IMR-90 (cell line): ENCODE measurements at regions not wholly inside any gene's neighbourhood (a gene's known extent, or its start where the extent isn't known, plus 50 kb on each side); places are given as distances from the start of the nearest gene placed in this dataset.

Experiments used
- ATAC-seq: fragments of 200-7000 bp; cut with Tn5 transposase; 2 replicates; pipeline ENCODE4 v1.9.1; 2020; ENCODE audit warnings: low read depth, mild to moderate bottlenecking, moderate library complexity
- BruUV-seq: library from RNA; stranded (reverse); fragments of 400-500 nt; replicated peaks from 2 replicates; lab custom pipeline; 2021; lab: Mats Ljungman, UMichigan
- CTCF ChIA-PET: fragments of 300-600 bp; formaldehyde crosslinking; extraction: SDS; loops from one replicate; lab custom pipeline; 2021; ENCODE audit warnings: antibody characterized with exemption; lab: Yijun Ruan, JAX
- POLR2A ChIA-PET: fragments of 300-600 bp; sonication (Branson Sonifier 250); formaldehyde crosslinking; loops from one replicate; lab custom pipeline; 2022; ENCODE audit warnings: antibody characterized with exemption; ENCODE audit not compliant: unreplicated experiment; lab: Charles Lee
- DNase-seq: peaks from one replicate; pipeline ENCODE4 v3.0.0; 2013
- H2AFZ ChIP-seq: replicated peaks from 2 replicates; pipeline ENCODE3; 2013; ENCODE audit warnings: low read length, mild to moderate bottlenecking; ENCODE audit not compliant: poor library complexity
- H2AK5ac ChIP-seq: 2 replicates; pipeline ENCODE4 v1.6.1; 2013; ENCODE audit warnings: low read depth, low read length, inconsistent platforms
- H2AK9ac ChIP-seq: replicated peaks from 2 replicates; pipeline ENCODE3; 2013; ENCODE audit warnings: mild to moderate bottlenecking, low read depth, low read length, moderate library complexity; ENCODE audit not compliant: poor library complexity
- H2BK120ac ChIP-seq: 2 replicates; pipeline ENCODE4 v1.6.1; 2013; ENCODE audit warnings: low read depth, low read length, inconsistent platforms
- H2BK15ac ChIP-seq: 3 replicates; pipeline ENCODE4 v1.6.1; 2013; ENCODE audit warnings: low read depth, low read length, inconsistent platforms
- H2BK20ac ChIP-seq: 2 replicates; pipeline ENCODE4 v1.6.1; 2013; ENCODE audit warnings: low read depth, mild to moderate bottlenecking, inconsistent platforms, low read length, moderate library complexity
- H2BK5ac ChIP-seq: 2 replicates; pipeline ENCODE4 v1.6.1; 2013; ENCODE audit warnings: mild to moderate bottlenecking, low read depth, low read length, inconsistent platforms; ENCODE audit not compliant: poor library complexity, severe bottlenecking
- H3K14ac ChIP-seq: replicated peaks from 2 replicates; pipeline ENCODE4 v1.6.1; 2013; ENCODE audit warnings: low read depth, low read length, inconsistent platforms
- H3K18ac ChIP-seq: 2 replicates; pipeline ENCODE4 v1.6.1; 2013; ENCODE audit warnings: low read depth, low read length, control low read depth
- H3K23ac ChIP-seq: 2 replicates; pipeline ENCODE4 v1.6.1; 2013; ENCODE audit warnings: low read depth, low read length, inconsistent platforms
- H3K27ac ChIP-seq: 2 replicates; pipeline ENCODE4 v1.5.1; 2013; ENCODE audit warnings: mild to moderate bottlenecking, control low read depth, low read length; ENCODE audit not compliant: insufficient read depth
- H3K27me3 ChIP-seq: 2 replicates; pipeline ENCODE4 v1.6.1; 2013; ENCODE audit warnings: low read length; ENCODE audit not compliant: control insufficient read depth, insufficient read depth
- H3K36me3 ChIP-seq: 2 replicates; pipeline ENCODE4 v1.6.1; 2013; ENCODE audit warnings: low read length, mixed read lengths; ENCODE audit not compliant: control insufficient read depth, insufficient read depth
- H3K4ac ChIP-seq: 2 replicates; pipeline ENCODE4 v1.6.1; 2013; ENCODE audit warnings: low read depth, low read length, inconsistent platforms
- H3K4me1 ChIP-seq: 2 replicates; pipeline ENCODE4 v1.6.1; 2013; ENCODE audit warnings: low read length, mixed read lengths; ENCODE audit not compliant: control insufficient read depth, insufficient read depth
- H3K4me2 ChIP-seq: 2 replicates; pipeline ENCODE4 v1.6.1; 2013; ENCODE audit warnings: low read depth, mild to moderate bottlenecking, control low read depth, low read length, moderate library complexity
- H3K4me3 ChIP-seq: 2 replicates; pipeline ENCODE4 v1.5.1; 2013; ENCODE audit warnings: low read depth, mild to moderate bottlenecking, control low read depth, low read length, moderate library complexity; ENCODE audit not compliant: insufficient read depth
- H3K56ac ChIP-seq: 2 replicates; pipeline ENCODE4 v1.6.1; 2013; ENCODE audit warnings: low read length, inconsistent platforms; ENCODE audit not compliant: insufficient read depth; ENCODE audit errors: extremely low read depth
- H3K79me1 ChIP-seq, 2 experiments: 2 replicates each; pipeline ENCODE4 v1.6.1; 2013; ENCODE audit warnings: low read length in 2 of 2, inconsistent platforms in 1 of 2, low read depth in 1 of 2
- H3K9ac ChIP-seq: 2 replicates; pipeline ENCODE4 v1.6.1; 2013; ENCODE audit warnings: low read depth, low read length, control low read depth
- H3K9me1 ChIP-seq: 2 replicates; pipeline ENCODE4 v1.6.1; 2013; ENCODE audit warnings: low read length, inconsistent platforms; ENCODE audit not compliant: insufficient read depth
- H3K9me3 ChIP-seq: 2 replicates; pipeline ENCODE4 v1.6.1; 2013; ENCODE audit warnings: low read length; ENCODE audit not compliant: control insufficient read depth, insufficient read depth
- H4K20me1 ChIP-seq: 2 replicates; pipeline ENCODE4 v1.6.1; 2013; ENCODE audit warnings: low read length, inconsistent platforms; ENCODE audit not compliant: insufficient read depth
- H4K5ac ChIP-seq: 2 replicates; pipeline ENCODE4 v1.6.1; 2013; ENCODE audit warnings: mild to moderate bottlenecking, low read depth, low read length, control low read depth
- H4K8ac ChIP-seq, 2 experiments: 2 replicates each; pipeline ENCODE4 v1.6.1; 2013; ENCODE audit warnings: low read depth in 2 of 2, low read length in 2 of 2, control low read depth in 1 of 2, inconsistent platforms in 1 of 2
- H4K91ac ChIP-seq: 2 replicates; pipeline ENCODE4 v1.6.1; 2013; ENCODE audit warnings: low read depth, low read length, inconsistent platforms; ENCODE audit not compliant: insufficient read depth
- BHLHE40 ChIP-seq: fragments of 150-350 bp; IDR thresholded peaks from 2 replicates; pipeline ENCODE4 v1.6.1; 2016; ENCODE audit warnings: mild to moderate bottlenecking, low read depth, low read length
- CEBPB ChIP-seq: IDR thresholded peaks from 2 replicates; pipeline ENCODE4 v1.6.1; 2012; ENCODE audit warnings: low read depth, low read length, improper control_type of control experiment
- CHD1 ChIP-seq: IDR thresholded peaks from 2 replicates; pipeline ENCODE4 v1.6.1; 2012; ENCODE audit warnings: low read depth, low read length, improper control_type of control experiment
- FOS ChIP-seq: fragments of 150-350 bp; IDR thresholded peaks from 2 replicates; pipeline ENCODE4 v1.6.1; 2016; ENCODE audit warnings: low read depth, low read length
- MAFK ChIP-seq: IDR thresholded peaks from 2 replicates; pipeline ENCODE4 v1.6.1; 2012; ENCODE audit warnings: low read depth, low read length, improper control_type of control experiment
- MAZ ChIP-seq: IDR thresholded peaks from 2 replicates; pipeline ENCODE4 v1.6.1; 2012; ENCODE audit warnings: low read depth, mild to moderate bottlenecking, low read length, improper control_type of control experiment, moderate library complexity, borderline replicate concordance
- MXI1 ChIP-seq: IDR thresholded peaks from 2 replicates; pipeline ENCODE4 v1.6.1; 2012; ENCODE audit warnings: low read depth, mild to moderate bottlenecking, low read length, moderate library complexity, borderline replicate concordance
- NFE2L2 ChIP-seq: fragments of 150-350 bp; IDR thresholded peaks from 2 replicates; pipeline ENCODE4 v1.6.1; 2016; ENCODE audit warnings: low read depth, mild to moderate bottlenecking, low read length
- POLR2A ChIP-seq: IDR thresholded peaks from 2 replicates; pipeline ENCODE4 v1.6.1; 2012; ENCODE audit warnings: mild to moderate bottlenecking, low read depth, low read length
- RAD21 ChIP-seq: IDR thresholded peaks from 2 replicates; pipeline ENCODE4 v1.6.1; 2012; ENCODE audit warnings: low read length, improper control_type of control experiment
- RCOR1 ChIP-seq: IDR thresholded peaks from 2 replicates; pipeline ENCODE4 v1.6.1; 2012; ENCODE audit warnings: mild to moderate bottlenecking, low read length, improper control_type of control experiment; ENCODE audit not compliant: insufficient replicate concordance
- RFX5 ChIP-seq: IDR thresholded peaks from 2 replicates; pipeline ENCODE4 v1.8.0; 2012; ENCODE audit warnings: low read depth, mild to moderate bottlenecking, low read length, moderate library complexity
- SMC3 ChIP-seq: fragments of 150-350 bp; IDR thresholded peaks from 2 replicates; pipeline ENCODE4 v1.6.1; 2016; ENCODE audit warnings: low read depth, mild to moderate bottlenecking, antibody characterized with exemption, low read length, moderate library complexity
- WGBS, 2 experiments: methylation state at CpG; one replicate each; pipeline versions ENCODE4 v1.1.5 to v1.1.7; 2013; ENCODE audit warnings: missing lambda C conversion rate in 2 of 2; ENCODE audit not compliant: insufficient read length in 1 of 2; ENCODE audit errors: extremely low coverage in 2 of 2; 5-methylcytosine and 5-hydroxymethylcytosine counted together
- dilution Hi-C: fragments of 300-500 bp; cut with HindIII; formaldehyde crosslinking; loops from one replicate; pipeline ENCODE4 v1.14.3; 2018; ENCODE audit warnings: low sequenced_read_pairs; ENCODE audit not compliant: unreplicated experiment
- in situ Hi-C: fragments of 300-500 bp; cut with MboI; formaldehyde crosslinking; loops from 3 replicates; pipeline ENCODE4 v1.14.3; 2019; ENCODE audit warnings: low sequenced_read_pairs, inconsistent platforms, mixed read lengths
- intact Hi-C: fragments of 100-400 bp; cut with micrococcal nuclease; formaldehyde crosslinking; loops from 2 replicates; pipeline ENCODE4 v1.10.0; 2022
- TF ChIP-seq, protein P1 (sequence below): fragments of 150-350 bp; IDR thresholded peaks from 2 replicates; pipeline ENCODE4 v1.6.1; 2017; ENCODE audit warnings: mild to moderate bottlenecking, antibody characterized with exemption, low read length, low read depth
- TF ChIP-seq, protein P2 (sequence below): conservative IDR thresholded peaks from 2 replicates; pipeline ENCODE4 v1.5.1; 2012; ENCODE audit warnings: mild to moderate bottlenecking, low read depth, low read length, improper control_type of control experiment
- TF ChIP-seq, protein P3 (sequence below): fragments of 150-350 bp; IDR thresholded peaks from 2 replicates; pipeline ENCODE4 v1.6.1; 2016; ENCODE audit warnings: low read depth, mild to moderate bottlenecking, low read length, moderate library complexity, borderline replicate concordance

DNA sequence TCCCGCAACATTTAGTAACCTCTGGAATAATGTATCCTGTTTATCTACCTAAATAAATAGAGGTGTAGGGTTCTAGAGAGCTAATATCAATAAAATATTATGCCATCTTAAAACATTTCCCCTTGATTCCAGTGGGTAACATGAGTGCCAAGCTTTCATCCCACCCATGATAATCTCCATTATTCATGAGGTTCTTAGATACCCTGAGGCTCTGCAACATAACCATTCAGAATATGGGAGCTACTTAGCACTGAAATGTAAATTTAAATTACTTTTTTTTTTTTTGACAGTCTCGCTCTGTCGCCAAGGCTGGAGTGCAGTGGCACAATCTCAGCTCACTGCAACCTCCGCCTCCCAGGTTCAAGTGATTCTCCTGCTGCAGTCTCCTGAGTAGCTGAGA, 832.7 kb downstream of the BRINP3 start:
- no peak overlapping the region for H3K56ac ChIP-seq

More for the DNA sequence above, 832.7 kb downstream of the BRINP3 start:
- no peak overlapping the region for H2AFZ ChIP-seq
- no peak overlapping the region for H3K14ac ChIP-seq
- TF ChIP-seq MAZ (no peak), CHD1 (no peak), MAFK (no peak), SMC3 (no peak), NFE2L2 (no peak), BHLHE40 (no peak), RCOR1 (no peak), FOS (no peak), CEBPB (no peak), RAD21 (no peak), POLR2A (no peak), MXI1 (no peak), RFX5 (no peak)
- TF ChIP-seq, protein P1, sequence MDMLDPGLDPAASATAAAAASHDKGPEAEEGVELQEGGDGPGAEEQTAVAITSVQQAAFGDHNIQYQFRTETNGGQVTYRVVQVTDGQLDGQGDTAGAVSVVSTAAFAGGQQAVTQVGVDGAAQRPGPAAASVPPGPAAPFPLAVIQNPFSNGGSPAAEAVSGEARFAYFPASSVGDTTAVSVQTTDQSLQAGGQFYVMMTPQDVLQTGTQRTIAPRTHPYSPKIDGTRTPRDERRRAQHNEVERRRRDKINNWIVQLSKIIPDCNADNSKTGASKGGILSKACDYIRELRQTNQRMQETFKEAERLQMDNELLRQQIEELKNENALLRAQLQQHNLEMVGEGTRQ = no peak
- TF ChIP-seq, protein P2, sequence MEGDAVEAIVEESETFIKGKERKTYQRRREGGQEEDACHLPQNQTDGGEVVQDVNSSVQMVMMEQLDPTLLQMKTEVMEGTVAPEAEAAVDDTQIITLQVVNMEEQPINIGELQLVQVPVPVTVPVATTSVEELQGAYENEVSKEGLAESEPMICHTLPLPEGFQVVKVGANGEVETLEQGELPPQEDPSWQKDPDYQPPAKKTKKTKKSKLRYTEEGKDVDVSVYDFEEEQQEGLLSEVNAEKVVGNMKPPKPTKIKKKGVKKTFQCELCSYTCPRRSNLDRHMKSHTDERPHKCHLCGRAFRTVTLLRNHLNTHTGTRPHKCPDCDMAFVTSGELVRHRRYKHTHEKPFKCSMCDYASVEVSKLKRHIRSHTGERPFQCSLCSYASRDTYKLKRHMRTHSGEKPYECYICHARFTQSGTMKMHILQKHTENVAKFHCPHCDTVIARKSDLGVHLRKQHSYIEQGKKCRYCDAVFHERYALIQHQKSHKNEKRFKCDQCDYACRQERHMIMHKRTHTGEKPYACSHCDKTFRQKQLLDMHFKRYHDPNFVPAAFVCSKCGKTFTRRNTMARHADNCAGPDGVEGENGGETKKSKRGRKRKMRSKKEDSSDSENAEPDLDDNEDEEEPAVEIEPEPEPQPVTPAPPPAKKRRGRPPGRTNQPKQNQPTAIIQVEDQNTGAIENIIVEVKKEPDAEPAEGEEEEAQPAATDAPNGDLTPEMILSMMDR = no peak
- TF ChIP-seq, protein P3, sequence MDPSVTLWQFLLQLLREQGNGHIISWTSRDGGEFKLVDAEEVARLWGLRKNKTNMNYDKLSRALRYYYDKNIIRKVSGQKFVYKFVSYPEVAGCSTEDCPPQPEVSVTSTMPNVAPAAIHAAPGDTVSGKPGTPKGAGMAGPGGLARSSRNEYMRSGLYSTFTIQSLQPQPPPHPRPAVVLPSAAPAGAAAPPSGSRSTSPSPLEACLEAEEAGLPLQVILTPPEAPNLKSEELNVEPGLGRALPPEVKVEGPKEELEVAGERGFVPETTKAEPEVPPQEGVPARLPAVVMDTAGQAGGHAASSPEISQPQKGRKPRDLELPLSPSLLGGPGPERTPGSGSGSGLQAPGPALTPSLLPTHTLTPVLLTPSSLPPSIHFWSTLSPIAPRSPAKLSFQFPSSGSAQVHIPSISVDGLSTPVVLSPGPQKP = no peak
- H3K4me3 ChIP-seq = no peak overlapping the region
- no peak overlapping the region for H3K9ac ChIP-seq
- no TSS peak for BruUV-seq
- H3K36me3 ChIP-seq = no peaks in the 10 kb centered on the region
- no peaks in the 10 kb centered on the region for H3K79me1 ChIP-seq
- H3K4me1 ChIP-seq = no peaks in the 10 kb centered on the region
- no peaks in the 10 kb centered on the region for H3K27me3 ChIP-seq
- H2BK120ac ChIP-seq = no peak overlapping the region
- H3K9me1 ChIP-seq = no peaks in the 10 kb centered on the region
- H3K4me2 ChIP-seq = no peak overlapping the region
- intact Hi-C loops (loop anchor here (1.0 kb wide), 1 partner anchor 18 kb away; no protein-coding TSS in a partner anchor), dilution Hi-C loops (no loop called here), in situ Hi-C loops (no loop called here)
- H2BK20ac ChIP-seq = no peak overlapping the region
- no peak overlapping the region for H4K91ac ChIP-seq
- no peak overlapping the region for H3K23ac ChIP-seq
- 90% methylated on average over 3 of the region's 4 CpGs; no CpG with 5 or more reads in 1 of the 2 experiments for WGBS, 2 experiments
- ATAC-seq (no peak), DNase-seq (no peak)
- H4K8ac ChIP-seq = no peak overlapping the region
- H2BK15ac ChIP-seq = no peak overlapping the region
- ChIA-PET CTCF (interaction anchor here (0.6 kb wide), 1 partner anchor 196 kb away, joined by 3 read pairs; no protein-coding TSS in a partner anchor), POLR2A (no interaction called here)
- no peak overlapping the region for H3K27ac ChIP-seq
- no peak overlapping the region for H3K18ac ChIP-seq
- H2BK5ac ChIP-seq = no peak overlapping the region
- H2AK5ac ChIP-seq = no peak overlapping the region
- H3K4ac ChIP-seq = no peak overlapping the region
- no peaks in the 10 kb centered on the region for H3K9me3 ChIP-seq
- H2AK9ac ChIP-seq = no peak overlapping the region
- no peaks in the 10 kb centered on the region for H4K20me1 ChIP-seq
- H4K5ac ChIP-seq = no peak overlapping the region
